ENCODE measurements at regions not wholly inside any gene's neighbourhood (a gene's known extent, or its start where the extent isn't known, plus 50 kb on each side); places are given as distances from the start of the nearest gene placed in this dataset.

GRCh38 chr12:124667506-124668326 lies 100.3 kb upstream of the NCOR2 start:
- Histone ChIP-seq H3K9me1 (ENCODE audit: control insufficient read depth, extremely low read depth, insufficient read depth, low read length) (no peaks in the 10 kb centered on the region), H3K4me1 (ENCODE audit: control insufficient read depth, extremely low read depth, insufficient read depth, low read length) (peaks cover 11% of the 10 kb centered on the region), H3K36me3 (ENCODE audit: control insufficient read depth in 2 of 2, extremely low read depth in 1 of 2, insufficient read depth in 2 of 2, low read length in 2 of 2) (no peaks in the 10 kb centered on the region), H3K9me3 (ENCODE audit: control insufficient read depth, low read depth, low read length) (no peaks in the 10 kb centered on the region), H3K4me3 (ENCODE audit: control insufficient read depth in 2 of 3, extremely low read depth in 1 of 3, insufficient read depth in 2 of 3, low read depth in 1 of 3, low read length in 3 of 3) (no peak overlapping the region), H3K27ac (ENCODE audit: control insufficient read depth, insufficient read depth, low read length) (no peak overlapping the region), H3K27me3 (ENCODE audit: control insufficient read depth, extremely low read depth, insufficient read depth, low read length) (no peaks in the 10 kb centered on the region), H3K4me2 (ENCODE audit: control insufficient read depth, extremely low read depth, insufficient read depth, low read depth, low read length) (peak overlapping the region; percentile 73), H3K9ac (ENCODE audit: control insufficient read depth, extremely low read depth, insufficient read depth, low read length) (peak overlapping the region; percentile 29), H4K20me1 (ENCODE audit: control insufficient read depth, extremely low read depth, insufficient read depth, low read length) (no peaks in the 10 kb centered on the region), H2AFZ (ENCODE audit: control insufficient read depth, low read length) (peak overlapping the region; percentile 57), H3K79me2 (ENCODE audit: control insufficient read depth, insufficient read depth, low read length) (no peaks in the 10 kb centered on the region)
- dilution Hi-C loops (cut with MboI; ENCODE audit: extremely low pct_ligation_motif_present, low sequenced_read_pairs), result no loop called here
- FAIRE-seq (no peak), DNase-seq (ENCODE audit: low read depth, low spot score) (no peak)
- TF ChIP-seq EZH2 (IDR thresholded peaks at IDR 0.05; ENCODE audit: low read length) (no peak), CTCF (optimal IDR thresholded peaks at IDR 0.05 in 1 of 3, IDR thresholded peaks at IDR 0.05 in 1 of 3, conservative IDR thresholded peaks at IDR 0.05 in 1 of 3; ENCODE audit: extremely low read depth in 1 of 3, insufficient read depth in 2 of 3, low read length in 3 of 3) (no peak)

- H3K27ac ChIP-seq (ENCODE audit: control insufficient read depth, insufficient read depth, low read length), result no peak overlapping the region
- no peaks in the 10 kb centered on the region for H4K20me1 ChIP-seq (ENCODE audit: control insufficient read depth, extremely low read depth, insufficient read depth, low read length)
- H3K4me1 ChIP-seq (ENCODE audit: control insufficient read depth, extremely low read depth, insufficient read depth, low read length), result peaks cover 11% of the 10 kb centered on the region
- H3K27me3 ChIP-seq (ENCODE audit: control insufficient read depth, extremely low read depth, insufficient read depth, low read length), result no peaks in the 10 kb centered on the region
- TF ChIP-seq CTCF (optimal IDR thresholded peaks at IDR 0.05 in 1 of 3, IDR thresholded peaks at IDR 0.05 in 1 of 3, conservative IDR thresholded peaks at IDR 0.05 in 1 of 3; ENCODE audit: extremely low read depth in 1 of 3, insufficient read depth in 2 of 3, low read length in 3 of 3) (no peak), EZH2 (IDR thresholded peaks at IDR 0.05; ENCODE audit: low read length) (no peak)
- no peaks in the 10 kb centered on the region for H3K9me1 ChIP-seq (ENCODE audit: control insufficient read depth, extremely low read depth, insufficient read depth, low read length)
- H3K9me3 ChIP-seq (ENCODE audit: control insufficient read depth, low read depth, low read length), result no peaks in the 10 kb centered on the region
- H2AFZ ChIP-seq (ENCODE audit: control insufficient read depth, low read length), result no peak overlapping the region
- DNase-seq (ENCODE audit: low read depth, low spot score) (no peak), FAIRE-seq (no peak)
- no peak overlapping the region for H3K4me3 ChIP-seq (ENCODE audit: control insufficient read depth in 2 of 3, extremely low read depth in 1 of 3, insufficient read depth in 2 of 3, low read depth in 1 of 3, low read length in 3 of 3)
- no peak overlapping the region for H3K4me2 ChIP-seq (ENCODE audit: control insufficient read depth, extremely low read depth, insufficient read depth, low read depth, low read length)
- H3K36me3 ChIP-seq (ENCODE audit: control insufficient read depth in 2 of 2, extremely low read depth in 1 of 2, insufficient read depth in 2 of 2, low read length in 2 of 2), result no peaks in the 10 kb centered on the region
- dilution Hi-C loops (cut with MboI; ENCODE audit: extremely low pct_ligation_motif_present, low sequenced_read_pairs), result no loop called here
- H3K79me2 ChIP-seq (ENCODE audit: control insufficient read depth, insufficient read depth, low read length), result no peaks in the 10 kb centered on the region
- no peak overlapping the region for H3K9ac ChIP-seq (ENCODE audit: control insufficient read depth, extremely low read depth, insufficient read depth, low read length)
Observed at GRCh38 chr12:124666722-124667259, 99.4 kb upstream of the NCOR2 start.
